ENCODE measurements at regions not wholly inside any gene's neighbourhood (a gene's known extent, or its start where the extent isn't known, plus 50 kb on each side); places are given as distances from the start of the nearest gene placed in this dataset.

DNA sequence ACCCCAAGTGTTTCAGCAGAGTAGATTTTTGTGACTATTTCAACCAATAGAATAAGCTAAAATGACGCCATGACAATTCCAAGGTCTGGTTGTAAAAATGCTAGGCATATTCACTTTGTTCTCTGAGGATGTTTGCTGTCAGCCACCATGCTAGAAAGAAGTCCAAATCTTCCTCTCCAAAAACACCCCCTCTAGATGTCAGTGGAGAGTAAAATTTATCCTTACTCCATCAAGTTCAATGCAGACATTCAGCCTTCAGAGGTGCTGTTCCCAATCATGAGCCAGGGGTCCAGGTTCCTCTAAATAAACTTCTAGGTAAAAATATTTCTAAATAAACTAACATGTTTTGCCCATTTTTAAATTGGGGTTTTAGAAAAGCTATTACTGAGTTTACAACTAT is 395.4 kb upstream of the ADAMTS5 start:
- H3K36me3 ChIP-seq: no peaks in the 10 kb centered on the region
- intact Hi-C loops (cut with DNase I; ENCODE audit: low total_unique reads): no loop called here
- no peaks in the 10 kb centered on the region for H3K9me3 ChIP-seq
- no peak for TF ChIP-seq POLR2AphosphoS5 (IDR thresholded peaks at IDR 0.05)
- TF ChIP-seq, protein P1, sequence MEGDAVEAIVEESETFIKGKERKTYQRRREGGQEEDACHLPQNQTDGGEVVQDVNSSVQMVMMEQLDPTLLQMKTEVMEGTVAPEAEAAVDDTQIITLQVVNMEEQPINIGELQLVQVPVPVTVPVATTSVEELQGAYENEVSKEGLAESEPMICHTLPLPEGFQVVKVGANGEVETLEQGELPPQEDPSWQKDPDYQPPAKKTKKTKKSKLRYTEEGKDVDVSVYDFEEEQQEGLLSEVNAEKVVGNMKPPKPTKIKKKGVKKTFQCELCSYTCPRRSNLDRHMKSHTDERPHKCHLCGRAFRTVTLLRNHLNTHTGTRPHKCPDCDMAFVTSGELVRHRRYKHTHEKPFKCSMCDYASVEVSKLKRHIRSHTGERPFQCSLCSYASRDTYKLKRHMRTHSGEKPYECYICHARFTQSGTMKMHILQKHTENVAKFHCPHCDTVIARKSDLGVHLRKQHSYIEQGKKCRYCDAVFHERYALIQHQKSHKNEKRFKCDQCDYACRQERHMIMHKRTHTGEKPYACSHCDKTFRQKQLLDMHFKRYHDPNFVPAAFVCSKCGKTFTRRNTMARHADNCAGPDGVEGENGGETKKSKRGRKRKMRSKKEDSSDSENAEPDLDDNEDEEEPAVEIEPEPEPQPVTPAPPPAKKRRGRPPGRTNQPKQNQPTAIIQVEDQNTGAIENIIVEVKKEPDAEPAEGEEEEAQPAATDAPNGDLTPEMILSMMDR (IDR thresholded peaks at IDR 0.05): peak in 1 of 5 experiments; percentile 9
- no peak for TF ChIP-seq POLR2A (IDR thresholded peaks at IDR 0.05)
- no peak for TF ChIP-seq EP300 (IDR thresholded peaks at IDR 0.05; ENCODE audit: low read depth)
- in situ Hi-C loops (cut with MboI; ENCODE audit: low pct_ligation_motif_present in 1 of 4, low pct_unique_long_range_greater_than_20kb in 1 of 4, low sequenced_read_pairs in 3 of 4): no loop called here
- H3K27ac ChIP-seq: no peak overlapping the region
- no peak overlapping the region for H3K4me3 ChIP-seq
- 55 to 60% methylated on average over 1 of the region's 1 CpG for WGBS, 2 donors (ENCODE audit: low coverage in 1 of 2)
- H3K27me3 ChIP-seq: no peaks in the 10 kb centered on the region
- DNase-seq: no peak
- peaks cover 0 to 7% (median 1%) of the 10 kb centered on the region in 4 donors for H3K4me1 ChIP-seq

DNA sequence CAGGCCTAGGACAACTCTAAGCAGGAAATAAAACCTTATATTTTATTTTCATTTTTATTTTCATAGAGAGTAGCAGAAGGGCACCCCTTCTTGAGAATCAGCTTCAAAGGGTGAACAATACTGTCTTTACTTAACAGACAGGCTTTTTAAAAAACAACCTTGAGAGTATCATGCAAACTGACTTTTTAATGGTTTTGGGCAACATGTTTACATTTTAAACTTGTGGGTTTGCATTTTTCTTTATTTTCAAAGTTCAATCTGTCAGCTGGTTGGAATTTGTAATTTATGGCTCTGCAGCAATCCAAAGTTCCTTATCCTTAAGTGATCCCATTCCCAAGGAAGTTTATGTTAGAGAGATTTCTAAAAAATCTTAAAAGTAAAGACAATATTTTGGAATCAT is 392.3 kb upstream of the ADAMTS5 start:
- peaks cover 0 to 7% (median 1%) of the 10 kb centered on the region in 4 donors for H3K4me1 ChIP-seq
- no peaks in the 10 kb centered on the region for H3K27me3 ChIP-seq
- intact Hi-C loops (cut with DNase I; ENCODE audit: low total_unique reads) (no loop called here), in situ Hi-C loops (cut with MboI; ENCODE audit: low pct_ligation_motif_present in 1 of 4, low pct_unique_long_range_greater_than_20kb in 1 of 4, low sequenced_read_pairs in 3 of 4) (no loop called here)
- H3K36me3 ChIP-seq: no peaks in the 10 kb centered on the region
- no peaks in the 10 kb centered on the region for H3K9me3 ChIP-seq
- H3K27ac ChIP-seq: no peak overlapping the region
- H3K4me3 ChIP-seq: no peak overlapping the region
- TF ChIP-seq POLR2AphosphoS5 (IDR thresholded peaks at IDR 0.05): no peak
- TF ChIP-seq, protein P1 (IDR thresholded peaks at IDR 0.05): no peak
- no peak for TF ChIP-seq EP300 (IDR thresholded peaks at IDR 0.05; ENCODE audit: low read depth)
- no peak for TF ChIP-seq POLR2A (IDR thresholded peaks at IDR 0.05)
- no peak for DNase-seq

DNA sequence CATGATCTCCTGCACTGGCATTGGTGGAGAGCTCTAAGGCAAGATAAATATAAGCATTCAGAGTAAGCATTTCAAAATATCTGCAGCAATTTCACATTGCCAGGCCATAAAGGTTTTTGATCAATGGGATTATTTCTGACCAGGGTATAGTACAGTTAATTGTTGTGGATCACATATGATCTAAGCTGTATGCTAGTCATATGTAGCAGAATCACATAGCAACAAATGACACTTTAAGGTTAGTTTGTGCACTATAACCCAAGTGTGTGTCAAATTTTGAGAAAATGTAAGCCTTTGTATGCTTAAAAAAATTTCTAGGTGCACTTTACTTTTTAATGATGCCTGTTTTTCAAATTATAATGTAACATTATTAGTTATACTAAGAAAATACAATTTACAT is 386.0 kb upstream of the ADAMTS5 start:
- no peaks in the 10 kb centered on the region for H3K27me3 ChIP-seq
- H3K36me3 ChIP-seq: no peaks in the 10 kb centered on the region
- H3K9me3 ChIP-seq: no peaks in the 10 kb centered on the region
- no peak for TF ChIP-seq EP300 (IDR thresholded peaks at IDR 0.05; ENCODE audit: low read depth)
- no peak for TF ChIP-seq POLR2A (IDR thresholded peaks at IDR 0.05)
- TF ChIP-seq, protein P1 (IDR thresholded peaks at IDR 0.05): no peak
- no peak for TF ChIP-seq POLR2AphosphoS5 (IDR thresholded peaks at IDR 0.05)
- H3K27ac ChIP-seq: no peak overlapping the region
- no peak for DNase-seq
- no peak overlapping the region for H3K4me3 ChIP-seq
- intact Hi-C loops (cut with DNase I; ENCODE audit: low total_unique reads): no loop called here
- H3K4me1 ChIP-seq: no peaks in the 10 kb centered on the region
- in situ Hi-C loops (cut with MboI; ENCODE audit: low pct_ligation_motif_present in 1 of 4, low pct_unique_long_range_greater_than_20kb in 1 of 4, low sequenced_read_pairs in 3 of 4): no loop called here

DNA sequence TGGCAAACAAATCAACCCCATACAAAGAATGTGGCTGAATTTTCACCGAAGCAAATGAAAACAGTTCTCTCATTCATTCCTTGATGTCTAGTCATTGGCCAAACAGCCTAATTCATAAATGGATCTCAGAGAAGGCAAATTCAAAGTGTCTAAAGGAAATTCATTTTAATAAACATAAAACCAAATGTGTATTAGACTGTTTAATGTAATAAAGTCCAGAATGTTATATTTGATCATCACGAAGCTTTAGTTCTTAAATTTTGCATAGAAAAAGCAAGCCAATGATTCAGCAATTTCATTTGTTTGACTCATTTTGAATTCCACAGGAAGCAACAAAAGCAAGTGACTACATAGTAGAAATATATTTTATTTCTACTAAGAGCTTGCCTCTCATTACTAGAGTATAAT is 379.2 kb upstream of the ADAMTS5 start:
- 60 to 76% methylated on average over 2 of the region's 2 CpGs for WGBS, 2 donors (ENCODE audit: low coverage in 1 of 2)
- no peak for DNase-seq
- in situ Hi-C loops (cut with MboI; ENCODE audit: low pct_ligation_motif_present in 1 of 4, low pct_unique_long_range_greater_than_20kb in 1 of 4, low sequenced_read_pairs in 3 of 4): no loop called here
- no peaks in the 10 kb centered on the region for H3K36me3 ChIP-seq
- H3K27ac ChIP-seq: no peak overlapping the region
- H3K4me3 ChIP-seq: no peak overlapping the region
- TF ChIP-seq EP300 (IDR thresholded peaks at IDR 0.05; ENCODE audit: low read depth): no peak
- TF ChIP-seq POLR2A (IDR thresholded peaks at IDR 0.05): no peak
- TF ChIP-seq, protein P1 (IDR thresholded peaks at IDR 0.05): no peak
- TF ChIP-seq POLR2AphosphoS5 (IDR thresholded peaks at IDR 0.05): no peak
- intact Hi-C loops (cut with DNase I; ENCODE audit: low total_unique reads): no loop called here
- no peaks in the 10 kb centered on the region for H3K9me3 ChIP-seq
- H3K4me1 ChIP-seq: no peaks in the 10 kb centered on the region
- H3K27me3 ChIP-seq: no peaks in the 10 kb centered on the region

Measured in transverse colon (tissue), 4 donors.